MCF 10A (cell line): ENCODE measurements at regions not wholly inside any gene's neighbourhood (a gene's known extent, or its start where the extent isn't known, plus 50 kb on each side); places are given as distances from the start of the nearest gene placed in this dataset.

Experiments
- BruUV-seq: library from RNA; stranded (reverse); fragments of 400-500 nt; replicated peaks from 2 replicates; lab custom pipeline; 2021; lab: Mats Ljungman, UMichigan
- CTCF ChIA-PET: fragments of 300-600 bp; sonication (Branson Sonifier 250); formaldehyde crosslinking; extraction: SDS; loops from one replicate; lab custom pipeline; 2021; ENCODE audit warnings: antibody characterized with exemption, inconsistent platforms; lab: Yijun Ruan, JAX
- POLR2A ChIA-PET: fragments of 300-600, 350-650 bp; sonication (Branson Sonifier 250); formaldehyde crosslinking; extraction: SDS; loops from one replicate; lab custom pipeline; 2020; ENCODE audit warnings: antibody characterized with exemption, inconsistent platforms; lab: Yijun Ruan, JAX
- DNase-seq: peaks from one replicate; pipeline ENCODE4 v3.0.0-alpha.2; 2018; ENCODE audit not compliant: unreplicated experiment
- H3K27ac Mint-ChIP-seq: one replicate; pipeline ENCODE4 v1.8.0; 2022; ENCODE audit warnings: mild to moderate bottlenecking, low read depth, mixed read lengths; ENCODE audit not compliant: unreplicated experiment
- H3K27me3 Mint-ChIP-seq: one replicate; pipeline ENCODE4 v1.8.0; 2022; ENCODE audit warnings: mixed read lengths; ENCODE audit not compliant: insufficient read depth, unreplicated experiment
- H3K36me3 Mint-ChIP-seq: one replicate; pipeline ENCODE4 v1.8.0; 2022; ENCODE audit warnings: mild to moderate bottlenecking, moderate library complexity, mixed read lengths; ENCODE audit not compliant: insufficient read depth, unreplicated experiment
- H3K4me1 Mint-ChIP-seq: one replicate; pipeline ENCODE4 v1.8.0; 2022; ENCODE audit warnings: mixed read lengths; ENCODE audit not compliant: insufficient read depth, unreplicated experiment
- H3K4me3 Mint-ChIP-seq: one replicate; pipeline ENCODE4 v1.8.0; 2022; ENCODE audit warnings: mild to moderate bottlenecking, moderate library complexity, mixed read lengths; ENCODE audit not compliant: unreplicated experiment
- H3K9me3 Mint-ChIP-seq: one replicate; pipeline ENCODE4 v1.8.0; 2022; ENCODE audit warnings: mixed read lengths; ENCODE audit not compliant: unreplicated experiment
- intact Hi-C: fragments of 100-400 bp; cut with micrococcal nuclease; formaldehyde crosslinking; loops from 2 replicates; pipeline ENCODE4 v1.14.1; 2022
- TF ChIP-seq, protein P1 (sequence below): fragments of 200-600 bp; IDR thresholded peaks from one replicate; pipeline ENCODE4 v1.8.0; 2022; ENCODE audit warnings: antibody characterized with exemption, mild to moderate bottlenecking; ENCODE audit not compliant: unreplicated experiment

DNA sequence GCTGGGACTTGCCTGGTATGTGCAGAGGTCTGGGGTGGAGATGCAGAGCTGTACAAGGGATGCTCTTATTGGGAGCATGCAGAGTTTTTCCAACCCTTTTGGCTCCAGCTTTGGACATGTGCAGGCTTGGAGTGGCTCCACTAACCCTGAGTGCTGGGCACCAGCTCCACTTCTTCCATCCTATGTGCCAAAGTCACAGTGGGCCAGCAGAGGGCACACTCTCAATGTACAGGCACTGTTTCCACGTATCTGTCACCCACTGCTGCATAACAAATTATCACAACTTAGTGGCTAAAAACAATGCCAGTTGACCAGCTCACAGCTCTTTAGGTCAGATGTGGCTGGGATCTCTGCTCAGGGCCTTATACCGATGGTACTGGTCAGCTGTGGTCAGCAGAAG lies 631.8 kb downstream of the AJAP1 start:
- CTCF ChIA-PET, result interaction anchor here (0.6 to 1.5 kb wide), 6 partner anchors 53 to 460 kb away, joined by 3 to 5 read pairs (median 3); no protein-coding TSS in a partner anchor
- intact Hi-C loops, result loop anchor here (5.0 kb wide), 1 partner anchor 336 kb away; no protein-coding TSS in a partner anchor
- H3K36me3 Mint-ChIP-seq, result no peaks in the 10 kb centered on the region
- BruUV-seq, result no TSS peak
- POLR2A ChIA-PET, result interaction anchor here (0.5 kb wide), 1 partner anchor 636 kb away, joined by 3 read pairs; no protein-coding TSS in a partner anchor
- no peak overlapping the region for H3K27ac Mint-ChIP-seq
- DNase-seq, result no peak
- no peak overlapping the region for H3K4me3 Mint-ChIP-seq
- TF ChIP-seq, protein P1, sequence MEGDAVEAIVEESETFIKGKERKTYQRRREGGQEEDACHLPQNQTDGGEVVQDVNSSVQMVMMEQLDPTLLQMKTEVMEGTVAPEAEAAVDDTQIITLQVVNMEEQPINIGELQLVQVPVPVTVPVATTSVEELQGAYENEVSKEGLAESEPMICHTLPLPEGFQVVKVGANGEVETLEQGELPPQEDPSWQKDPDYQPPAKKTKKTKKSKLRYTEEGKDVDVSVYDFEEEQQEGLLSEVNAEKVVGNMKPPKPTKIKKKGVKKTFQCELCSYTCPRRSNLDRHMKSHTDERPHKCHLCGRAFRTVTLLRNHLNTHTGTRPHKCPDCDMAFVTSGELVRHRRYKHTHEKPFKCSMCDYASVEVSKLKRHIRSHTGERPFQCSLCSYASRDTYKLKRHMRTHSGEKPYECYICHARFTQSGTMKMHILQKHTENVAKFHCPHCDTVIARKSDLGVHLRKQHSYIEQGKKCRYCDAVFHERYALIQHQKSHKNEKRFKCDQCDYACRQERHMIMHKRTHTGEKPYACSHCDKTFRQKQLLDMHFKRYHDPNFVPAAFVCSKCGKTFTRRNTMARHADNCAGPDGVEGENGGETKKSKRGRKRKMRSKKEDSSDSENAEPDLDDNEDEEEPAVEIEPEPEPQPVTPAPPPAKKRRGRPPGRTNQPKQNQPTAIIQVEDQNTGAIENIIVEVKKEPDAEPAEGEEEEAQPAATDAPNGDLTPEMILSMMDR, result peak; percentile 30
- H3K27me3 Mint-ChIP-seq, result peaks cover 39% of the 10 kb centered on the region
- peaks cover 13% of the 10 kb centered on the region for H3K9me3 Mint-ChIP-seq
- H3K4me1 Mint-ChIP-seq, result no peaks in the 10 kb centered on the region

DNA sequence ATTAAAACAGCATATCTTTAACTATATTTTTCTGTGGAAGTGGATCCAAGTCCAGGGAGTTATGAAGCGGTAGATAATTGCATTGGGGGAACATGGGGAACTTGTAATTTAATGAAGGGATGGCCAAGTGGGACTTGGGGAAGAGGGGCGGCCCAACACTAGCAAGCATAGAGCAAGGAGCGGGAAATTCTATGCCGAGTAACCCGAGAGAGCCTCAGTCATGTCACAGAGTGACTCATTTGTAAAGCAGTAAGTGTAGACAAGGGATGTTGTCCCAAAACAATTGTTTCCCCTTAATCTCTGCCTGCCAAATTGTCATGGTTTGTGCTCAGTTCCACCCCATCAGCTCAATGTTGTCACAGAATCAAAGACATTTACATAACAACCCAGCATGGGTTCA lies 620.1 kb downstream of the AJAP1 start:
- H3K4me1 Mint-ChIP-seq, result no peaks in the 10 kb centered on the region
- no peaks in the 10 kb centered on the region for H3K9me3 Mint-ChIP-seq
- H3K36me3 Mint-ChIP-seq, result peaks cover 13% of the 10 kb centered on the region
- no TSS peak for BruUV-seq
- H3K27ac Mint-ChIP-seq, result no peak overlapping the region
- intact Hi-C loops, result no loop called here
- H3K27me3 Mint-ChIP-seq, result peaks cover 18% of the 10 kb centered on the region
- ChIA-PET CTCF (interaction anchor here (0.6 kb wide), 1 partner anchor 34 kb away, joined by 3 read pairs; no protein-coding TSS in a partner anchor), POLR2A (interaction anchor here (0.9 kb wide), 1 partner anchor 24 kb away, joined by 3 read pairs; no protein-coding TSS in a partner anchor)
- DNase-seq, result no peak
- no peak overlapping the region for H3K4me3 Mint-ChIP-seq
- TF ChIP-seq, protein P1, result no peak

DNA sequence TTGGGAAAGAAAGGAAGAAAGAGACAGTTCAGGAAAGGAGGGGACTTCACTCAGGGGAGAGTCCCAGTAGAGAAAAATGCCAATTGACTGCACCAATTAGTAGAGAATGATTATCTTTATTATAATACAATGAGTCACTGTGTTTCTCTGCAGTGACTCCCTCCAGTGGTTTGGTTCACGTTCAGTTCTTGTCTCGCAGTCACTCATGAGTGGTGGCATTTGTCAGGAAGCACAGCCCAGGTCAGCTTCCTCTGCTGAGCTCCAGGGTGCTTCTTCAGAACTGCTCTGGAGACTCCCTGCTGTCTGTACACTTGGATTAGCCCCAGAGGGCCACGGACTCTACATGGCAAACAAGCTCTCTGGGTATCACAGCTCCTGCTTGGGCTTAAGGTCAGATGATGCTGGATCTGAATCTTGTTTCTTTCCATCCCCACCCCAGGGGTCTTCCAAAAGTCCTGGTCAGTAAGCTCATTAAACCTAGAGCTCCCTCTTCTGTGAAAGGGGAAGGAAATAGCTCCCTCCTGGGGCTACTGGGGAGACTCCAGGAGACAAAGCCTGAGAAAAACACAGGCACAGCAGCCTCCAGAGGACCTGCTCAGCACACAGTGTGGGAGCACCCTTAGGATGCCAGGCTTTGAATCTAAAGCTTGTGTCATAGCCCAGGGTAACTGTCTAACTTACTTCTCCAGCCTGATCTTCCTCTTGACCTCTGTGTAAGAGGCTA lies 619.0 kb downstream of the AJAP1 start:
- peaks cover 18% of the 10 kb centered on the region for H3K27me3 Mint-ChIP-seq
- H3K4me3 Mint-ChIP-seq, result no peak overlapping the region
- no peak overlapping the region for H3K27ac Mint-ChIP-seq
- TF ChIP-seq, protein P1, result no peak
- no peak for DNase-seq
- no peaks in the 10 kb centered on the region for H3K4me1 Mint-ChIP-seq
- BruUV-seq, result no TSS peak
- H3K9me3 Mint-ChIP-seq, result no peaks in the 10 kb centered on the region
- ChIA-PET CTCF (interaction anchor here (0.6 to 0.7 kb wide), 4 partner anchors 120 to 537 kb away, joined by 3 read pairs; no protein-coding TSS in a partner anchor), POLR2A (interaction anchor here (0.7 to 0.9 kb wide), 2 partner anchors 25 to 418 kb away, joined by 3 to 4 read pairs; no protein-coding TSS in a partner anchor)
- intact Hi-C loops, result no loop called here
- peaks cover 13% of the 10 kb centered on the region for H3K36me3 Mint-ChIP-seq

DNA sequence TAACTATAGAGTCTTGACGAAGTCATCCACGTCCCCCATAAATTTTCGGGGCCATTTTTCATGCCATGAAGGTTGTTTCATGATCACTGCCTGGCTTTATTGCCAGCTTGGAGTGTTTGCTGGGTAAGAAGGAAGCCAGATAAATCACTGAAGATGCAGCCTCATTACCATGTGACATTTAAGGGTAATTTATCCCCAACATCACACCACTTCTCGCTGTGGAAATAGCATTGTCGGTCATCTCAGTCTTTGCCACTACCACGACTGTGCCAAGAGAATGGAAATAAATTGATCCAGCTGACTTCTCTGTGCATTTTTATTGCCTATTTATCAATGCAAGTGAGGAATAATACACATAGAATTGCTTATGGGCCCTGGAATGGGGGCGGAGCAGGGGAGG lies 617.9 kb downstream of the AJAP1 start:
- intact Hi-C loops, result no loop called here
- DNase-seq, result no peak
- H3K4me3 Mint-ChIP-seq, result no peak overlapping the region
- POLR2A ChIA-PET, result no interaction called here
- no peaks in the 10 kb centered on the region for H3K9me3 Mint-ChIP-seq
- no TSS peak for BruUV-seq
- peaks cover 18% of the 10 kb centered on the region for H3K27me3 Mint-ChIP-seq
- peaks cover 13% of the 10 kb centered on the region for H3K36me3 Mint-ChIP-seq
- CTCF ChIA-PET, result no interaction called here
- no peaks in the 10 kb centered on the region for H3K4me1 Mint-ChIP-seq
- TF ChIP-seq, protein P1, result no peak
- H3K27ac Mint-ChIP-seq, result no peak overlapping the region
